ENCODE measurements at regions not wholly inside any gene's neighbourhood (a gene's known extent, or its start where the extent isn't known, plus 50 kb on each side); places are given as distances from the start of the nearest gene placed in this dataset.

DNA sequence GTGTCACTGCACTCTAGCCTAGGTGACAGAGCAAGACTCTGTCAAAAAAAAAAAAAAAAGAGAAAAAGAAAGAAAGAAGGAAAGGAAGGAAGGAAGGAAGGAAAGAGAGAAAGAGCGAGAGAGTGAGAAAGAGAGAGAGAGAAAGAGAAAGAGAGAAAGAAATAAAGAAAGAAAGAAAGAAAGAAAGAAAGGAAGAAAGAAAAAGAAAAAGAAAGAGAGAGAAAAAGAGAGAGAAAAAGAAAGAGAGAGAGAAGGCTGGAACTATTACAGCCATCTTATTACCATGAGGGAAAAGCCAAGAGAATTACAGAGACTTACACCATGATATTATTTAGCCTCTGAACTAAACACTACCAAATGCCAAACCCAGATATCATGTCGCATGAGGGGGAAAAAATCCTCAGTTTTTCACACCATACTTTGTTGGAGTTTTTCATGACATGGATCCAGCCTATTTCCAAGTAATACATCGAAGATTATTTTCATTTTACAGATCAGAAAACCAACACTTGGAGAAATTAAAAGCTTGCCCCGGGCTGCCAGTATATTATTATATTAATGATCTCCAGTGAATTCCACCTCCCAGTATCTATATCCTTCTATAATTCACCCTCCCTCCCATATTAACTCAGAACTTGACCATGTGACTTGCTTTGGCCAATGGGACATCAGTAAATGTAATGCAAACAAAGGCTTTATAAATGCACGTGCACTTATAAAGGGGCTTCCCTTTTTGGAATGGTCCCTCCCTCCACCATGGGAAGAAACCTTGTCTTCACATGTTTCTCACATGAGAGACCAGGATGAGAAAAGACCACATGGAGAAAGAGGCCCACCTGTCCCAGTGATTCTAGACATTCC, 148.6 kb downstream of the MIS18A start:
- no peak for TF ChIP-seq EZH2 (IDR thresholded peaks at IDR 0.05; ENCODE audit: borderline replicate concordance, insufficient read depth, low read depth, low read length, poor library complexity, severe bottlenecking)
- TF ChIP-seq, protein P1, sequence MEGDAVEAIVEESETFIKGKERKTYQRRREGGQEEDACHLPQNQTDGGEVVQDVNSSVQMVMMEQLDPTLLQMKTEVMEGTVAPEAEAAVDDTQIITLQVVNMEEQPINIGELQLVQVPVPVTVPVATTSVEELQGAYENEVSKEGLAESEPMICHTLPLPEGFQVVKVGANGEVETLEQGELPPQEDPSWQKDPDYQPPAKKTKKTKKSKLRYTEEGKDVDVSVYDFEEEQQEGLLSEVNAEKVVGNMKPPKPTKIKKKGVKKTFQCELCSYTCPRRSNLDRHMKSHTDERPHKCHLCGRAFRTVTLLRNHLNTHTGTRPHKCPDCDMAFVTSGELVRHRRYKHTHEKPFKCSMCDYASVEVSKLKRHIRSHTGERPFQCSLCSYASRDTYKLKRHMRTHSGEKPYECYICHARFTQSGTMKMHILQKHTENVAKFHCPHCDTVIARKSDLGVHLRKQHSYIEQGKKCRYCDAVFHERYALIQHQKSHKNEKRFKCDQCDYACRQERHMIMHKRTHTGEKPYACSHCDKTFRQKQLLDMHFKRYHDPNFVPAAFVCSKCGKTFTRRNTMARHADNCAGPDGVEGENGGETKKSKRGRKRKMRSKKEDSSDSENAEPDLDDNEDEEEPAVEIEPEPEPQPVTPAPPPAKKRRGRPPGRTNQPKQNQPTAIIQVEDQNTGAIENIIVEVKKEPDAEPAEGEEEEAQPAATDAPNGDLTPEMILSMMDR (IDR thresholded peaks at IDR 0.05), result no peak
- no peaks in the 10 kb centered on the region for H3K79me2 ChIP-seq (ENCODE audit: control insufficient read depth, insufficient read depth, low read length)
- H3K36me3 ChIP-seq (replicated peaks in 1 of 2; ENCODE audit: control extremely low read depth in 1 of 2, control insufficient read depth in 1 of 2, extremely low read depth in 1 of 2, insufficient read depth in 2 of 2, low read length in 1 of 2), result no peaks in the 10 kb centered on the region
- DNase-seq (no peak), ATAC-seq (ENCODE audit: low read depth) (no peak)
- no peaks in the 10 kb centered on the region for H3K27me3 ChIP-seq (replicated peaks in 1 of 4; ENCODE audit: control extremely low read depth in 1 of 4, control insufficient read depth in 3 of 4, insufficient read depth in 4 of 4, low read length in 3 of 4)
- CTCF ChIA-PET, result no interaction called here
- Mint-ChIP-seq H3K27ac (no peak overlapping the region), H3K4me1 (no peaks in the 10 kb centered on the region), H3K4me3 (no peak overlapping the region), H3K27me3 (peaks cover 13% of the 10 kb centered on the region), H3K9me3 (ENCODE audit: insufficient read depth) (peaks cover 2% of the 10 kb centered on the region)
- intact Hi-C loops (cut with micrococcal nuclease), result no loop called here
- H4K20me1 ChIP-seq (ENCODE audit: control insufficient read depth, insufficient read depth, low read length, poor library complexity, severe bottlenecking), result no peaks in the 10 kb centered on the region
- no peak overlapping the region for H3K4me3 ChIP-seq (ENCODE audit: control extremely low read depth in 1 of 5, extremely low read depth in 1 of 5, insufficient read depth in 1 of 5, low read depth in 2 of 5, low read length in 4 of 5)
- no peaks in the 10 kb centered on the region for H3K4me1 ChIP-seq (ENCODE audit: control insufficient read depth in 2 of 2, insufficient read depth in 2 of 2, low read length in 2 of 2)
- POLR2A ChIA-PET, result no interaction called here
- peaks cover 0 to 14% (median 3%) of the 10 kb centered on the region in 3 donors for H3K9me3 ChIP-seq (ENCODE audit: control extremely low read depth in 1 of 3, control insufficient read depth in 2 of 3, insufficient read depth in 1 of 3, low read length in 2 of 3)
- no peak overlapping the region for H3K4me2 ChIP-seq (replicated peaks; ENCODE audit: low read depth, low read length, poor library complexity, severe bottlenecking)
- H3K27ac ChIP-seq (ENCODE audit: low read length in 2 of 2), result no peak overlapping the region
- no peak overlapping the region for H2AFZ ChIP-seq (ENCODE audit: insufficient read depth, low read depth, low read length, poor library complexity, severe bottlenecking)
- 69% methylated on average over 2 of the region's 5 CpGs for WGBS (ENCODE audit: insufficient coverage)
- H3K9ac ChIP-seq (ENCODE audit: low read length), result no peak overlapping the region

DNA sequence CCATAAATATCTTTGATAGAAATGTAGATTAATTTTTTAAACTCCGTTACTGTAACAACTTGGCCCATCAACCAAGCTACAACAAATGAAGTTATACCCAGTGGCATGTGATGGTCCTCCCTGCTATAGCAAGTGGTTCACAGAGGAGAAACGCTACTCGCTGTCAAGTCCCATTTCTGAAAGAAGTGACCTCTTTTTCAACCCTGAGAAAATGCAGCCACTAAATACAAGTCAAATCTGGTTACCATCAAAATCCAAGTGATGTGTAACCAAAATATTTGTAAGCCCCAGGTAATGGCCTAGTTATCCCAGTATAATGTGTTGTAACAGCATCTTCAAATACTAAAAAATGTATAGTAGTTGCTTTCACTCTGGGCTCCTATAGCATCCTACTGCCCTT, 151.8 kb downstream of the MIS18A start:
- no CpG with 5 or more reads among the region's 3 CpGs for WGBS (ENCODE audit: insufficient coverage)
- H3K27ac Mint-ChIP-seq, result no peak overlapping the region
- ATAC-seq (ENCODE audit: low read depth), result no peak

More for the DNA sequence above, 151.8 kb downstream of the MIS18A start:
- Histone ChIP-seq H3K9ac (ENCODE audit: low read length) (no peak overlapping the region), H3K27ac (ENCODE audit: low read length in 2 of 2) (no peak overlapping the region), H3K79me2 (ENCODE audit: control insufficient read depth, insufficient read depth, low read length) (no peaks in the 10 kb centered on the region), H3K4me1 (ENCODE audit: control insufficient read depth in 2 of 2, insufficient read depth in 2 of 2, low read length in 2 of 2) (no peaks in the 10 kb centered on the region), H3K4me3 (ENCODE audit: control extremely low read depth in 1 of 5, extremely low read depth in 1 of 5, insufficient read depth in 1 of 5, low read depth in 2 of 5, low read length in 4 of 5) (no peak overlapping the region), H3K36me3 (replicated peaks in 1 of 2; ENCODE audit: control extremely low read depth in 1 of 2, control insufficient read depth in 1 of 2, extremely low read depth in 1 of 2, insufficient read depth in 2 of 2, low read length in 1 of 2) (no peaks in the 10 kb centered on the region), H3K4me2 (replicated peaks; ENCODE audit: low read depth, low read length, poor library complexity, severe bottlenecking) (no peak overlapping the region), H3K9me3 (ENCODE audit: control extremely low read depth in 1 of 3, control insufficient read depth in 2 of 3, insufficient read depth in 1 of 3, low read length in 2 of 3) (peaks cover 0 to 12% (median 3%) of the 10 kb centered on the region in 3 donors), H4K20me1 (ENCODE audit: control insufficient read depth, insufficient read depth, low read length, poor library complexity, severe bottlenecking) (no peaks in the 10 kb centered on the region), H2AFZ (ENCODE audit: insufficient read depth, low read depth, low read length, poor library complexity, severe bottlenecking) (no peak overlapping the region), H3K27me3 (replicated peaks in 1 of 4; ENCODE audit: control extremely low read depth in 1 of 4, control insufficient read depth in 3 of 4, insufficient read depth in 4 of 4, low read length in 3 of 4) (no peaks in the 10 kb centered on the region)
- TF ChIP-seq EZH2 (IDR thresholded peaks at IDR 0.05; ENCODE audit: borderline replicate concordance, insufficient read depth, low read depth, low read length, poor library complexity, severe bottlenecking), result no peak
- TF ChIP-seq, protein P1 (IDR thresholded peaks at IDR 0.05), result no peak
- DNase-seq, result no peak
- Mint-ChIP-seq H3K27me3 (peaks cover 4% of the 10 kb centered on the region), H3K9me3 (ENCODE audit: insufficient read depth) (peaks cover 2% of the 10 kb centered on the region), H3K4me1 (no peaks in the 10 kb centered on the region), H3K4me3 (no peak overlapping the region)
- ChIA-PET POLR2A (no interaction called here), CTCF (no interaction called here)
- intact Hi-C loops (cut with micrococcal nuclease), result no loop called here
